ENCODE measurements at regions not wholly inside any gene's neighbourhood (a gene's known extent, or its start where the extent isn't known, plus 50 kb on each side); places are given as distances from the start of the nearest gene placed in this dataset.
"Not testable (repeated sequence)": the region's sequence is repeated elsewhere in the genome, so short reads cannot be mapped to it uniquely, and the experiment has no call there.

GRCh38 chr2:64879745-64880144 lies 109.5 kb upstream of the SLC1A4 start:
- DNase-seq (ENCODE audit: low spot score) = no peak

- DNase-seq (ENCODE audit: low spot score) = no peak
These were observed 108.8 kb upstream of the SLC1A4 start for GRCh38 chr2:64880193-64880951.

DNA sequence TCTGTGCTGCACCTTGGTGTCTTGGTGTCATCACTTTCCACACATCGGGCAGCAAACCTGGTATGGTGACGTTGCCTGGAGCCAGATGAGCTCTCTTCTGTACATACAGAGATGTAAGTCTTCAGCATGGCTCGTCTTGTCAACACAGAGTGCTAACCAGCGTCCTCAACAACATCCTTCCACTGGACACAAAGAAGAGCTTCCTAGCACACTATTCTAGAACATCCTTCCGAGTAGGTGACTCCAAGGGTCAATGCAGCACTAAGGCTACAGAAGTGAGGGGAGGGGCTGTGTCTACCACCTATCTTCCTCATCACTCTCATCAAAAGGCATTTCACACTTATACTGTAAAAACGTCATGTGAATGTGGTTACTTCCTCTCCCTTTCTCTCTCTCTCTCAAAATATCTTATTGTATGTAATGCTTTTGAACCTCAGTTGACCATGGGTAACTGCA lies 108.1 kb upstream of the SLC1A4 start:
- no peak for DNase-seq (ENCODE audit: low spot score)

DNA sequence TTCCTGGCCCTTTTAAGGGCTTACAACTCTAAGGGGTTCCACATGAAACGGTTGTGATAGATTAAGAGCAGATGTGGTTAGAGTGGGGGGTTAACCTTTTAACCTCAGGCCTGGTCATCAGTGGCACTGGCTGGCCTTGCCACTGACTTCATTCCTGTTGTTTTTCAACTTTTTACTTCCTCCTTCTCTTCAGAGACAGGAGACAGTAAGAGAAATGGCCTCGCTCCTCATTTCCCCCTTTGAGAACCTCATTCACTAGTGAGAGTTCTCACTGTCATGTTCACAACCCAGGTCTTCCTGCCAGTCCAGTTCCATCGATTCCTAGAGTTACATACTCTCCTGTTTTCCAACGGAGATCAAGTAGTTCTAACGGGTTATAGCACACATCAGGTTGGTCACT lies 101.6 kb upstream of the SLC1A4 start:
- no peak for DNase-seq (ENCODE audit: low spot score)

DNA sequence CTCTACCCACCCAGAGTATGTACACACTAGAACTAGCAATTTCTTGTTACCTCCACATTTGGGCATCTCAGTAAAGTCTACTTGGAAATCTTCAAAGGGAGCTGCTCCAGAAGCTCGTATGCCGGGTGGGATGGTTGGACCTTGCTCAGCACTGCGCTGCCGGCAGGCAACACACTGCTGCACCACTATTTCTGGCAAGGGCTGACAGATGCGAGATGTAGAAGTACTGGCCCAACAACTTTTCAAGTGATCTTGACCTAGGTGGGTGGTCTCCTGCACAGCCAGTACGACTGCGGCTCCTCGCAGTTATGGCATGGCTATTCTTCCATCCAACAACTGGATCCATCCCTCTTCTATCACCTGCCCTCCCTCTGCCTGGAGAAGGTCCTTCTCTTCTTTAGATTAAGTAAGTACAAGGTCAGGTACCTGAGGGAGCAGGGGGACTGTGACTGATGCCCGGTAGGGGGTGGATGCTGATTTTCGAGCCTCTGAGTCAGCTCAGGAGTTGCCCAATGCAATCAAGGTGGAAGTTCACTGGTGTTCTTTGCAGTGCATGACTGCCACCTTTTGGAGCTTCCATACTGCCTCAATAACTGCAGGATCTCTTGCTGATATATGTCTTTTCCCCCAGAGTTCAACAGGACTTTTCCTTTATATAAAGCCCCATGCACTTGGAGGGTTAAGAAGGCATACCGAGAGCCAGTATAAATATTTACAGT lies 100.4 kb upstream of the SLC1A4 start:
- peak; percentile 81 for DNase-seq (ENCODE audit: low spot score)

GRCh38 chr2:64889803-64890202 lies 99.4 kb upstream of the SLC1A4 start:
- no peak for DNase-seq (ENCODE audit: low spot score)

- DNase-seq (ENCODE audit: low spot score) = not testable (repeated sequence)
These were observed 92.6 kb upstream of the SLC1A4 start for GRCh38 chr2:64896572-64896971.

- DNase-seq (ENCODE audit: low spot score) = no peak
These were observed 89.9 kb upstream of the SLC1A4 start for GRCh38 chr2:64899081-64899865.

DNA sequence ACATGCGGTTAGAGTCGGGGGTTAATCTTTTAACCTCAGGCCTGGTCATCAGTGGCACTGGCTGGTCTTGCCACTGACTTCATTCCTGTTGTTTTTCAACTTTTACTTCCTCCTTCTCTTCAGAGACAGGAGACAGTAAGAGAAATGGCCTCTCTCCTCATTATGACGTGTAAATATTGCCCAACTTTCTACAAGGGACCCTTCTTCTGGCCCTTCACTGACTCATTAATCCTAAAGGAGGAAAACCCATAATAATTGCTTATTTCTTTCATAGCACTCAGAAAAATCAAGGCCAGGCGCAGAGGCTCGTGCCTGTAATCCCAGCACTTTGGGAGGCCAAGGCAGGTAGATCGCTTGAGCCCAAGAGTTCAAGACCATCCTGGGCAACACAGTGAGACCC lies 89.3 kb upstream of the SLC1A4 start:
- not testable (repeated sequence) for DNase-seq (ENCODE audit: low spot score)

DNA sequence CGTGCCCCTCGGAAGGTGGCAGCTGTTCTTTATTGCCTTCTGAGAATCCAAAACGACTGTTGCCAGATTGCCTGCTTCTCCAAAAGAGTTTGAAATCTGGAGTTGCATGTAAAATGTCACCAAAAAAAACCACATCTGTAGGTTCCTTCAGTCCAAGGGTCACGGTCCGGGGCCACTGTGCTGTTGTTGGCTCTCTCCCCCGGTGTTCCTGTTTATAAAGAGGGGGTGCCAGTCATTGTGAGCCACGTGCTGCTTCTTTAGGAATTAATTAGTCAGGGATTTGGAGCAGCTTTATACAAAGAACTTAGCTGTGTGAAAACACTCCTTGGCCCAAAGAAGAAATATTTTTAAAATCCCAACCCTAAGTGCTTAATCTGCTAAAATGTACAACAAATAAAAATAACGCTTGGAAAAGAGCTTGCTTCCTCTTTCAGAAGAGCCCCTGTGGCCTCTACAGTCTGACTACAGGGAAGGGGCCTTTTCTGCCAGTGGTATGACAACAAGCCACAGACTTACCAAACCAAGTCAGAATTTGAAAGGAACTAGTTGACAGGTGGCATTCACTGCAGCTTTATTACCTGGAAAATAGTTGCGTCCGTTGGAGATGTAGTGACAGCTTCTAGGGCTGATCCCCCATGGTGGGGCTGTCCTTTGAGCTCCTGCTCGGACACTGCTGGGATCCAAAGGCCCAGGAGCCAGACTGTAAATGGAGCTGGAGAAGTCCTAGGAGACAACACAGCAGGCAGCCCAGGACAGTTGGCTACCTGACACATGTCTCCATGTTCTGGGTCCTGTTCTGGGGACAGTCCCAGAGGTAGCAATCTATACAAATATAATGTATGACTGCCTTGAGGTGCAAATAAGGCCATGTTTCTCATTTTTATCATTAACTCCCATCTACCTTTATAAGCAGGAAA lies 84.5 kb upstream of the SLC1A4 start:
- no peak for DNase-seq (ENCODE audit: low spot score)

- no peak for DNase-seq (ENCODE audit: low spot score)
These were observed 83.7 kb upstream of the SLC1A4 start for GRCh38 chr2:64905338-64906024.

DNA sequence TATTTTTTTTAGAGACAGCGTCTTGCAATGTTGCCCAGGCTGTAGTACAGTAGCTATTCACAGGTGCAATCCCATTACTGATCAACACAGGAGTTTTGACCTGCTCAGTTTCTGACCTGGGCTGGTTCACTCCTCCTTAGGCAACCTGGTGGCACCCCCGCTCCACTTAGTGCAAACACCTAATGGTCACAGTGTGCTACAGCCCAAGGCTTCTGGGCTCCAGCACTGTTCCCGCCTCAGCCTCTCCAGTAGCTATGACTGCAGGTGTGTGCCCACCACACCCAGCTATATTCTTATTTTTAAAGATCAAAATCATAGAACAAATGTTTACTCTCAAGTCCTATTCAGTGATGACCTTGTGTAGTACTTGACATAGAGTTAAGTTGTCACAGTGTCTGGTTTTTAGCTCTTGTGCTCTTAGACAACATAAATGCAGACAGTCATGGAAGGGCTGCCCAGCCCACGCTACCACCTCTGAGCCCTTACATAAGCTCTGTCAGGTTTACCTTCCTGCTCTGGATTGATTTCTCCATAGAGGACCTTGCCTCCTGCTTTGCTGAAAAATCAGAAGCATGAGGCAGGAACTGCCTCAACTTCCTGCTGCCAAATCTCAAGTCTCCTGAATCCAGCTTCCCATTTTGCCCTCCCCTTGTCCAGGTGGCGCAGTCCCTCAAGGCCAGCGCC lies 82.2 kb upstream of the SLC1A4 start:
- DNase-seq (ENCODE audit: low spot score) = no peak

GRCh38 chr2:64908406-64908805 lies 80.8 kb upstream of the SLC1A4 start:
- DNase-seq (ENCODE audit: low spot score) = no peak

- DNase-seq (ENCODE audit: low spot score) = no peak
These were observed 78.7 kb upstream of the SLC1A4 start for GRCh38 chr2:64910523-64910922.

- DNase-seq (ENCODE audit: low spot score) = no peak
These were observed 78.2 kb upstream of the SLC1A4 start for GRCh38 chr2:64910972-64911433.

DNA sequence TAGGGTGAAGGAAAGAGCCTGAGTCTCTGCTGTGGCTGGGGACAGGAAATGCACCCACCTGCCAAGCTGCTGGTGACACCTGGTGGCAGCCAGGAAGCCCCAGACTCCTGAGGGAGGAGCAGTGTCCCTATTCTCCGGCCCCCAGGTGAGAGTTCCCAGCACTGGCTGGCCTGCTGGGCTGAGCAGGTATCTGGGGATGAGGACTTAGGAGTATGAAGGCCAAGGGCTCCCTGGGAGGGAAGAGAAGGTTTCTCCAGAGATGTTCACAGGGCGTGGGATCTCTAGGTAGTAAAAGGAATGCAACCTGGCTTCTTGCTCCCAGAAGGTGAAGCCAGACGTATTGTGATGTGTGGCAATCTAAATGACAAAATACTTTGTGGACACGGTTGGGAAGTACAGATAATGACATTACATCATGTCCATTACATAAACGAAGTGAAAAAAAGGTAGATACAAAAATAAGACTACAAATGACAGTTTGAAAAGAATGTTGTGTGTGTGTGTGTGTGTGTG lies 75.8 kb upstream of the SLC1A4 start:
- peak; percentile 74 for DNase-seq (ENCODE audit: low spot score)

- DNase-seq (ENCODE audit: low spot score) = no peak
These were observed 75.0 kb upstream of the SLC1A4 start for GRCh38 chr2:64914247-64914646.

DNA sequence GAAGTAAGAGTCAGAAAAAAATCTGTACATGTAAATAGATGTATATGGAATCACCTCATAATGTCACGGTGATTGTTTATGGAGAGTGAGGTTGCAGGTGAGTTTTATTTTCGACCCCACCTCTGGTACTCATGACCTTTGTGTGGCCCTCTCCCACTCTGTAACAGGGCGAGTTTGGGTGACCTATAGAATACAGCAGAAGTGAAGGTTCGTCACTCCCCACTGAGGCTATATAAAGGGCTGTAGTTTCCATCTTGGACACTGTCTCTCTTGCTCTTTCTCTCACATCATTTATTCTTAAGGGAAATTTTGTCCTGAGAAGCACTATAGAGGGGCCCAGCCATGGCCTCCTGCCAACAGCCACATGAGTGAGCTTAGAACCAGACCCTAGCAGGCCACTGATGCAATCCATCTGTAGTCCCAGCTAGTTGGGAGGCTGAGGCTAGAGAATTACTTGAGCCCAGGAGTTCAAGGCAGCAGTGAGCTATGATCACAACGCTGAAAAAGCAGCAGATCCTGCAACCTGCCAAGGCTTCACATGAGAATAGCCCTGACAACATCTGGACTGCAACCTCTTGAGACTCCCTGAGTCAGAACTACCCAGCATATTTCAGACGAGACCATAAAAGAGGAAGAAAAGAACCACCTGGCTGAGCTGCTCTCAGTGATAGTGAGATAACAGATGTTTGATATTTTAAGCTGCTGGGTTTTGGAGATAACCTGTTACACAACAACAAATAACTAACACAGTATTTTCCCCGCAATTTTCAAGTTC lies 74.3 kb upstream of the SLC1A4 start:
- no peak for DNase-seq (ENCODE audit: low spot score)

- DNase-seq (ENCODE audit: low spot score) = no peak
These were observed 73.7 kb upstream of the SLC1A4 start for GRCh38 chr2:64915510-64915900.
